Skeletal muscle satellite cell (primary cell): ENCODE measurements at regions not wholly inside any gene's neighbourhood (a gene's known extent, or its start where the extent isn't known, plus 50 kb on each side); places are given as distances from the start of the nearest gene placed in this dataset.

Experiments
- H3K27me3 ChIP-seq: 2 replicates; pipeline ENCODE4 v1.7.0; 2013; ENCODE audit warnings: low read length; ENCODE audit not compliant: control insufficient read depth, insufficient read depth
- H3K36me3 ChIP-seq: 2 replicates; pipeline ENCODE4 v1.7.0; 2013; ENCODE audit warnings: mild to moderate bottlenecking, control low read depth, low read length; ENCODE audit not compliant: insufficient read depth
- H3K4me1 ChIP-seq: 2 replicates; pipeline ENCODE4 v1.7.0; 2013; ENCODE audit warnings: low read length; ENCODE audit not compliant: control insufficient read depth, insufficient read depth
- H3K4me2 ChIP-seq: 2 replicates; pipeline ENCODE4 v1.7.0; 2013; ENCODE audit warnings: mild to moderate bottlenecking, low read length
- H3K4me3 ChIP-seq: 2 replicates; pipeline ENCODE4 v1.7.0; 2013; ENCODE audit warnings: low read length
- H3K9ac ChIP-seq: 2 replicates; pipeline ENCODE4 v1.7.0; 2013; ENCODE audit warnings: mild to moderate bottlenecking, low read depth, low read length, moderate library complexity
- H3K9me3 ChIP-seq: replicated peaks from 2 replicates; pipeline ENCODE4 v1.7.0; 2013; ENCODE audit warnings: mild to moderate bottlenecking, control low read depth, low read length

- H3K4me2 ChIP-seq, result no peak overlapping the region
- H3K4me3 ChIP-seq, result no peak overlapping the region
- no peaks in the 10 kb centered on the region for H3K27me3 ChIP-seq
- peaks cover 14% of the 10 kb centered on the region for H3K9me3 ChIP-seq
- H3K4me1 ChIP-seq, result no peaks in the 10 kb centered on the region
- no peak overlapping the region for H3K9ac ChIP-seq
- H3K36me3 ChIP-seq, result no peaks in the 10 kb centered on the region
Observed at GRCh38 chr2:464562-465309, 176.8 kb upstream of the ALKAL2 start.

DNA sequence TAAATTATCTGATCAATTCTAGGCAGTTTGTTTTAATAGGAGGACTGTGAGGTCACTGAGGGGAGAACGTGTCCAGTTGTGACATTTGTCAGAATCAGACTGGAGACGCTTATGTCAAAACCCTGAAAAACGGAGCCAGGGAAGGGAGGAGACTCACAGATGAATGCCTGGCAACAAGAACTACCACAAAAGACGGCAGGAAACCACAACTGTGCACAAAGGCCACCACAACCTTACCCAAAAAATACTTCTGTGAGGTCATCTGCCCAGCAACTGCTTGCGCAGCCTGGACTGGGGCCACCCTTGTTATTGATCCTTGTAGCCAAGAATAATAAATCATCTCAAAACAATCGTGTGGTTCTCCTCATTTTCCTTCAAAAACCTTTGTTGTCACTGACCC is 173.0 kb upstream of the ALKAL2 start:
- no peaks in the 10 kb centered on the region for H3K4me1 ChIP-seq
- H3K36me3 ChIP-seq, result no peaks in the 10 kb centered on the region
- no peaks in the 10 kb centered on the region for H3K27me3 ChIP-seq
- H3K9ac ChIP-seq, result no peak overlapping the region
- peaks cover 8% of the 10 kb centered on the region for H3K9me3 ChIP-seq
- H3K4me2 ChIP-seq, result no peak overlapping the region
- H3K4me3 ChIP-seq, result no peak overlapping the region

- Histone ChIP-seq H3K9ac (no peak overlapping the region), H3K27me3 (no peaks in the 10 kb centered on the region), H3K9me3 (peaks cover 9% of the 10 kb centered on the region), H3K4me1 (no peaks in the 10 kb centered on the region), H3K36me3 (no peaks in the 10 kb centered on the region), H3K4me3 (no peak overlapping the region), H3K4me2 (no peak overlapping the region)
Observed at GRCh38 chr2:459931-460330, 172.0 kb upstream of the ALKAL2 start.

- Histone ChIP-seq H3K9ac (no peak overlapping the region), H3K4me1 (no peaks in the 10 kb centered on the region), H3K36me3 (no peaks in the 10 kb centered on the region), H3K9me3 (peaks cover 9% of the 10 kb centered on the region), H3K4me3 (no peak overlapping the region), H3K27me3 (no peaks in the 10 kb centered on the region), H3K4me2 (no peak overlapping the region)
Observed at GRCh38 chr2:458425-458815, 170.5 kb upstream of the ALKAL2 start.

DNA sequence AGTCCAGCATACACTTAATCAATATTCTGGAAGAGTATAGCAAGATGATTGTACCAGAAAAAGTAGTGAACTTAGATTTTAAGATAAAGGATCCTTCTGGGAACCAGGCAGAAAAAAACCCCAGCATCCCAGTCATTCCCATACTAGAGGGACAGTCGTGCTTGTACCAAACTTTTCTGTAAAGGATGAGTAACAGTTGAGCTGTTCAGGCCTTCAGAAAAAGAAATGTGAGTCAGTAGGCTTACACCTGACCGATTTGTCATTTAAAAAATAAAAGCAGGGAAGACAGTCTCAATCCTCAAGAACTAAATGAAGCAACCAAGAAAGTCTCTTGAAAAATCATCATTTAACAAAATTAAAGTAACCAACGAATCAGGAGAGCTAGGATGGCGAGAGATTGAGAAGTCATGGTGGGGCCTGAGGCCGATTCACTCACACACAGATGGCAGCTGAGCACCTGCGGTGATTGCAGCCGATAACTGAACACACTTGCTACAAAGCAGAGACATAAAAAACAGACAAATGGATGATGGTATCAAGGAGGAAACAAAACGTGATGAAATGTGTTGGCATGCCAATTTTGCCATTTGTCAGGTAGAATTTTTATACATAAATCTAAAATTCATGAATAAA is 170.0 kb upstream of the ALKAL2 start:
- Histone ChIP-seq H3K27me3 (no peaks in the 10 kb centered on the region), H3K4me1 (no peaks in the 10 kb centered on the region), H3K4me3 (no peak overlapping the region), H3K9ac (no peak overlapping the region), H3K36me3 (no peaks in the 10 kb centered on the region), H3K4me2 (no peak overlapping the region), H3K9me3 (peaks cover 9% of the 10 kb centered on the region)

GRCh38 chr2:457262-457661 is 169.4 kb upstream of the ALKAL2 start:
- Histone ChIP-seq H3K4me3 (no peak overlapping the region), H3K36me3 (no peaks in the 10 kb centered on the region), H3K4me1 (no peaks in the 10 kb centered on the region), H3K9me3 (peaks cover 9% of the 10 kb centered on the region), H3K9ac (no peak overlapping the region), H3K4me2 (no peak overlapping the region), H3K27me3 (no peaks in the 10 kb centered on the region)

- Histone ChIP-seq H3K36me3 (no peaks in the 10 kb centered on the region), H3K27me3 (no peaks in the 10 kb centered on the region), H3K9me3 (peaks cover 11% of the 10 kb centered on the region), H3K9ac (no peak overlapping the region), H3K4me3 (no peak overlapping the region), H3K4me1 (no peaks in the 10 kb centered on the region), H3K4me2 (no peak overlapping the region)
Observed at GRCh38 chr2:455913-456312, 168.0 kb upstream of the ALKAL2 start.

- no peak overlapping the region for H3K4me3 ChIP-seq
- no peaks in the 10 kb centered on the region for H3K27me3 ChIP-seq
- H3K36me3 ChIP-seq, result no peaks in the 10 kb centered on the region
- no peak overlapping the region for H3K4me2 ChIP-seq
- H3K4me1 ChIP-seq, result no peaks in the 10 kb centered on the region
- no peak overlapping the region for H3K9ac ChIP-seq
- H3K9me3 ChIP-seq, result peaks cover 11% of the 10 kb centered on the region
Observed at GRCh38 chr2:455015-455705, 167.3 kb upstream of the ALKAL2 start.

DNA sequence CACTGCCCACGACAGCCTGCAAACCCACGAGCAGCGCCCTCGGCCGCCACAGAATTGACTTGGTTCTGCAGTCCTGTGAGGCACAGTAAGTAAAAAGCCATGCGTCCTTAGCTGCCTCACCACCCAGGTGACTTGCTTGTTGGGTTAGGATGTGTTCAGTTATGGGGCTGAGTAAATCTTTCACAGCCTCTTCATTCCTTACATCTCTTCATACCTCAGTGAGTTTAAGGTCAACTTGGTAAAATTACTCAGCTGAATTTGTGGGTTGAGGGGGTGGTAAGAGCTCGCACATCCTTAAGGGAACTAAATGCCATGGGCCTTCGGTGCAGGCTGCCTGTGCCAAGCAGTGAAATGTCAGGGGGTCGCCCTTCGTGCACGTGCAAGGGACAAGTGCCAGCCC is 165.2 kb upstream of the ALKAL2 start:
- H3K27me3 ChIP-seq, result no peaks in the 10 kb centered on the region
- H3K36me3 ChIP-seq, result no peaks in the 10 kb centered on the region
- no peaks in the 10 kb centered on the region for H3K4me1 ChIP-seq
- no peak overlapping the region for H3K9ac ChIP-seq
- no peak overlapping the region for H3K4me2 ChIP-seq
- peaks cover 15% of the 10 kb centered on the region for H3K9me3 ChIP-seq
- H3K4me3 ChIP-seq, result no peak overlapping the region

GRCh38 chr2:451495-451894 is 163.6 kb upstream of the ALKAL2 start:
- Histone ChIP-seq H3K36me3 (no peaks in the 10 kb centered on the region), H3K27me3 (no peaks in the 10 kb centered on the region), H3K9me3 (peaks cover 13% of the 10 kb centered on the region), H3K4me1 (no peaks in the 10 kb centered on the region), H3K9ac (no peak overlapping the region), H3K4me2 (no peak overlapping the region), H3K4me3 (no peak overlapping the region)

GRCh38 chr2:449246-450067 is 161.6 kb upstream of the ALKAL2 start:
- Histone ChIP-seq H3K9me3 (peaks cover 8% of the 10 kb centered on the region), H3K36me3 (no peaks in the 10 kb centered on the region), H3K4me1 (no peaks in the 10 kb centered on the region), H3K9ac (no peak overlapping the region), H3K27me3 (no peaks in the 10 kb centered on the region), H3K4me3 (no peak overlapping the region), H3K4me2 (no peak overlapping the region)
